GM23338 (cell line): ENCODE measurements at regions not wholly inside any gene's neighbourhood (a gene's known extent, or its start where the extent isn't known, plus 50 kb on each side); places are given as distances from the start of the nearest gene placed in this dataset.

Experiments used
- ATAC-seq: fragments of 200-7000 bp; cut with Tn5 transposase; 3 replicates; pipeline ENCODE4 v1.9.1; 2020
- DNase-seq: peaks from one replicate; pipeline ENCODE4 v3.0.0-alpha.2; 2015; ENCODE audit warnings: low spot score
- H2AFZ ChIP-seq: fragments of 200-600 bp; sonication (generic); 2 replicates; pipeline ENCODE4 v1.8.0; 2016; ENCODE audit warnings: antibody characterized with exemption, mild to moderate bottlenecking, moderate library complexity
- H3F3A ChIP-seq: fragments of 200-600 bp; sonication (generic); replicated peaks from 2 replicates; pipeline ENCODE4 v1.8.0; 2017; ENCODE audit warnings: antibody characterized with exemption, mixed run types, low read depth
- H3K27ac ChIP-seq: fragments of 200-600 bp; sonication (generic); 2 replicates; pipeline ENCODE4 v1.6.1; 2016; ENCODE audit warnings: low read depth
- H3K27me3 ChIP-seq: fragments of 200-600 bp; sonication (generic); 2 replicates; pipeline ENCODE4 v1.8.0; 2016; ENCODE audit warnings: mild to moderate bottlenecking, mixed run types, moderate library complexity; ENCODE audit not compliant: insufficient read depth
- H3K36me3 ChIP-seq: fragments of 200-600 bp; sonication (generic); 2 replicates; pipeline ENCODE4 v1.8.0; 2016; ENCODE audit warnings: mild to moderate bottlenecking; ENCODE audit not compliant: insufficient read depth
- H3K4me1 ChIP-seq: fragments of 200-600 bp; sonication (generic); 2 replicates; pipeline ENCODE4 v1.8.0; 2016; ENCODE audit warnings: mild to moderate bottlenecking, moderate library complexity; ENCODE audit not compliant: insufficient read depth
- H3K4me2 ChIP-seq: fragments of 200-600 bp; sonication (generic); 2 replicates; pipeline ENCODE4 v1.7.1; 2017; ENCODE audit warnings: mixed run types
- H3K4me3 ChIP-seq: fragments of 200-600 bp; sonication (generic); 2 replicates; pipeline ENCODE4 v1.6.1; 2016; ENCODE audit warnings: mixed run types
- H3K79me2 ChIP-seq: fragments of 200-600 bp; sonication (generic); replicated peaks from 2 replicates; pipeline ENCODE4 v1.8.0; 2017; ENCODE audit warnings: mild to moderate bottlenecking; ENCODE audit not compliant: insufficient read depth
- H3K9me2 ChIP-seq: fragments of 200-600 bp; sonication (generic); 2 replicates; pipeline ENCODE4 v1.8.0; 2017; ENCODE audit not compliant: insufficient read depth
- H4K20me1 ChIP-seq: fragments of 200-600 bp; sonication (generic); replicated peaks from 2 replicates; pipeline ENCODE4 v1.8.0; 2017; ENCODE audit warnings: mild to moderate bottlenecking; ENCODE audit not compliant: insufficient read depth
- H3K27ac Mint-ChIP-seq: 2 replicates; pipeline ENCODE4 v1.8.0; 2020; ENCODE audit warnings: inconsistent platforms, mild to moderate bottlenecking, moderate library complexity, mixed read lengths
- H3K27me3 Mint-ChIP-seq: 3 replicates; pipeline ENCODE4 v1.8.0; 2022; ENCODE audit warnings: low read depth, mild to moderate bottlenecking, moderate library complexity, mixed read lengths, inconsistent platforms; ENCODE audit not compliant: insufficient read depth, poor library complexity
- H3K36me3 Mint-ChIP-seq: 3 replicates; pipeline ENCODE4 v1.8.0; 2021; ENCODE audit warnings: low read depth, mild to moderate bottlenecking, inconsistent platforms, moderate library complexity, mixed read lengths
- H3K4me1 Mint-ChIP-seq: 3 replicates; pipeline ENCODE4 v1.8.0; 2020; ENCODE audit warnings: mild to moderate bottlenecking, inconsistent platforms, mixed read lengths
- H3K4me3 Mint-ChIP-seq: 3 replicates; pipeline ENCODE4 v1.8.0; 2021; ENCODE audit warnings: moderate library complexity, mild to moderate bottlenecking, inconsistent platforms, mixed read lengths
- H3K9me3 Mint-ChIP-seq: 3 replicates; pipeline ENCODE4 v1.8.0; 2020; ENCODE audit warnings: moderate library complexity, mild to moderate bottlenecking, inconsistent platforms, mixed read lengths
- CREB1 ChIP-seq: fragments of 250-450 bp; sonication (Bioruptor Pico); IDR thresholded peaks from 2 replicates; pipeline ENCODE4 v1.5.0; 2020; ENCODE audit warnings: low read depth, mild to moderate bottlenecking, moderate library complexity
- EZH2 ChIP-seq: fragments of 200-600 bp; sonication (generic); IDR thresholded peaks from one replicate; pipeline ENCODE4 v1.8.0; 2017; ENCODE audit warnings: antibody characterized with exemption, mild to moderate bottlenecking, low read depth; ENCODE audit not compliant: unreplicated experiment
- EZH2phosphoT487 ChIP-seq: fragments of 200-600 bp; sonication (generic); IDR thresholded peaks from one replicate; pipeline ENCODE4 v1.8.1; 2018; ENCODE audit warnings: antibody characterized with exemption; ENCODE audit not compliant: unreplicated experiment
- JUNB ChIP-seq: IDR thresholded peaks from one replicate; pipeline ENCODE4 v1.6.1; 2016; ENCODE audit warnings: antibody characterized with exemption; ENCODE audit not compliant: unreplicated experiment
- NANOG ChIP-seq: IDR thresholded peaks from 2 replicates; pipeline ENCODE4 v1.6.1; 2016; ENCODE audit warnings: antibody characterized with exemption, borderline replicate concordance
- POLR2AphosphoS5 ChIP-seq: IDR thresholded peaks from 2 replicates; pipeline ENCODE4 v1.6.1; 2016; ENCODE audit warnings: antibody characterized with exemption, low read depth
- STAT1 ChIP-seq: IDR thresholded peaks from one replicate; pipeline ENCODE4 v1.6.1; 2016; ENCODE audit warnings: antibody characterized with exemption; ENCODE audit not compliant: unreplicated experiment
- ZNF114 ChIP-seq: fragments of 250-450 bp; sonication (Bioruptor Pico); IDR thresholded peaks from 2 replicates; pipeline ENCODE4 v1.5.0; 2020; ENCODE audit warnings: mild to moderate bottlenecking, moderate library complexity
- ZNF331 ChIP-seq: fragments of 250-450 bp; sonication (Bioruptor Pico); IDR thresholded peaks from 2 replicates; pipeline ENCODE4 v1.5.0; 2020; ENCODE audit warnings: low read depth, mild to moderate bottlenecking, moderate library complexity
- TF ChIP-seq, protein P1 (sequence below): IDR thresholded peaks from 2 replicates; pipeline ENCODE4 v1.6.1; 2016; ENCODE audit warnings: antibody characterized with exemption
- TF ChIP-seq, protein P2 (sequence below): IDR thresholded peaks from one replicate; pipeline ENCODE4 v1.6.1; 2018; ENCODE audit warnings: antibody characterized with exemption; ENCODE audit not compliant: unreplicated experiment
- TF ChIP-seq, protein P3 (sequence below): fragments of 250-450 bp; sonication (Bioruptor Pico); IDR thresholded peaks from 2 replicates; pipeline ENCODE4 v1.5.0; 2020; ENCODE audit warnings: mild to moderate bottlenecking, moderate library complexity
- TF ChIP-seq, protein P4 (sequence below), 2 experiments: fragments of 200-600 bp in 1 of 2; sonication (generic) in 1 of 2; conservative IDR thresholded peaks; 2 replicates each; pipeline versions ENCODE4 v1.5.1 to v1.6.1; 2016 to 2017; ENCODE audit warnings: antibody characterized with exemption in 2 of 2, low read depth in 2 of 2, mild to moderate bottlenecking in 2 of 2, moderate library complexity in 1 of 2

DNA sequence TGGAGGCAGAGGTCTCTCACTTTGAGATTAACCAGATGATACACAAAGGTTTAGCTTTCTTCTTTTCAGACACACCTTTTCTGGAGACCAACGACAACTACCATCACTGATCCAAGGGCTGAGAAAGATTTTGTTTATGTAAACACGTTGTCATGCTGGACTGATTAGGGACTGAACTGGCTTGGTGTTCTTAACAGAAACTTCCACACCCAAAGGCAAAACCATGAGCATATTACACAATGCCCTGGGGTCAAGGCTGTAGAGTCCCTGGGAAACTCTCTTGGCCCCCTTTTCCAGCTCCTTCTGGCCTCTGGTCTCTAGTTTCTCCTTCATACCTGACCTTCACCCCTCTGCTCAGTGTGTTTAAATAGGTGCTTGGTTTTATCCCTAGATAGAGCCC is 447.0 kb upstream of the TCF4 start:
- H3K9me2 ChIP-seq = peaks cover 13% of the 10 kb centered on the region; the same call in 1 of the 2 replicates
- DNase-seq = no peak
- TF ChIP-seq, protein P1, sequence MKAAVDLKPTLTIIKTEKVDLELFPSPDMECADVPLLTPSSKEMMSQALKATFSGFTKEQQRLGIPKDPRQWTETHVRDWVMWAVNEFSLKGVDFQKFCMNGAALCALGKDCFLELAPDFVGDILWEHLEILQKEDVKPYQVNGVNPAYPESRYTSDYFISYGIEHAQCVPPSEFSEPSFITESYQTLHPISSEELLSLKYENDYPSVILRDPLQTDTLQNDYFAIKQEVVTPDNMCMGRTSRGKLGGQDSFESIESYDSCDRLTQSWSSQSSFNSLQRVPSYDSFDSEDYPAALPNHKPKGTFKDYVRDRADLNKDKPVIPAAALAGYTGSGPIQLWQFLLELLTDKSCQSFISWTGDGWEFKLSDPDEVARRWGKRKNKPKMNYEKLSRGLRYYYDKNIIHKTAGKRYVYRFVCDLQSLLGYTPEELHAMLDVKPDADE = no peak
- TF ChIP-seq EZH2 (no peak), CREB1 (CRISPR knock-in tag) (no peak), JUNB (no peak), ZNF331 (CRISPR knock-in tag) (no peak), ZNF114 (CRISPR knock-in tag) (no peak), STAT1 (no peak), POLR2AphosphoS5 (no peak), EZH2phosphoT487 (no peak), NANOG (no peak)
- TF ChIP-seq, protein P2, sequence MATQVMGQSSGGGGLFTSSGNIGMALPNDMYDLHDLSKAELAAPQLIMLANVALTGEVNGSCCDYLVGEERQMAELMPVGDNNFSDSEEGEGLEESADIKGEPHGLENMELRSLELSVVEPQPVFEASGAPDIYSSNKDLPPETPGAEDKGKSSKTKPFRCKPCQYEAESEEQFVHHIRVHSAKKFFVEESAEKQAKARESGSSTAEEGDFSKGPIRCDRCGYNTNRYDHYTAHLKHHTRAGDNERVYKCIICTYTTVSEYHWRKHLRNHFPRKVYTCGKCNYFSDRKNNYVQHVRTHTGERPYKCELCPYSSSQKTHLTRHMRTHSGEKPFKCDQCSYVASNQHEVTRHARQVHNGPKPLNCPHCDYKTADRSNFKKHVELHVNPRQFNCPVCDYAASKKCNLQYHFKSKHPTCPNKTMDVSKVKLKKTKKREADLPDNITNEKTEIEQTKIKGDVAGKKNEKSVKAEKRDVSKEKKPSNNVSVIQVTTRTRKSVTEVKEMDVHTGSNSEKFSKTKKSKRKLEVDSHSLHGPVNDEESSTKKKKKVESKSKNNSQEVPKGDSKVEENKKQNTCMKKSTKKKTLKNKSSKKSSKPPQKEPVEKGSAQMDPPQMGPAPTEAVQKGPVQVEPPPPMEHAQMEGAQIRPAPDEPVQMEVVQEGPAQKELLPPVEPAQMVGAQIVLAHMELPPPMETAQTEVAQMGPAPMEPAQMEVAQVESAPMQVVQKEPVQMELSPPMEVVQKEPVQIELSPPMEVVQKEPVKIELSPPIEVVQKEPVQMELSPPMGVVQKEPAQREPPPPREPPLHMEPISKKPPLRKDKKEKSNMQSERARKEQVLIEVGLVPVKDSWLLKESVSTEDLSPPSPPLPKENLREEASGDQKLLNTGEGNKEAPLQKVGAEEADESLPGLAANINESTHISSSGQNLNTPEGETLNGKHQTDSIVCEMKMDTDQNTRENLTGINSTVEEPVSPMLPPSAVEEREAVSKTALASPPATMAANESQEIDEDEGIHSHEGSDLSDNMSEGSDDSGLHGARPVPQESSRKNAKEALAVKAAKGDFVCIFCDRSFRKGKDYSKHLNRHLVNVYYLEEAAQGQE = no peak
- TF ChIP-seq, protein P3, sequence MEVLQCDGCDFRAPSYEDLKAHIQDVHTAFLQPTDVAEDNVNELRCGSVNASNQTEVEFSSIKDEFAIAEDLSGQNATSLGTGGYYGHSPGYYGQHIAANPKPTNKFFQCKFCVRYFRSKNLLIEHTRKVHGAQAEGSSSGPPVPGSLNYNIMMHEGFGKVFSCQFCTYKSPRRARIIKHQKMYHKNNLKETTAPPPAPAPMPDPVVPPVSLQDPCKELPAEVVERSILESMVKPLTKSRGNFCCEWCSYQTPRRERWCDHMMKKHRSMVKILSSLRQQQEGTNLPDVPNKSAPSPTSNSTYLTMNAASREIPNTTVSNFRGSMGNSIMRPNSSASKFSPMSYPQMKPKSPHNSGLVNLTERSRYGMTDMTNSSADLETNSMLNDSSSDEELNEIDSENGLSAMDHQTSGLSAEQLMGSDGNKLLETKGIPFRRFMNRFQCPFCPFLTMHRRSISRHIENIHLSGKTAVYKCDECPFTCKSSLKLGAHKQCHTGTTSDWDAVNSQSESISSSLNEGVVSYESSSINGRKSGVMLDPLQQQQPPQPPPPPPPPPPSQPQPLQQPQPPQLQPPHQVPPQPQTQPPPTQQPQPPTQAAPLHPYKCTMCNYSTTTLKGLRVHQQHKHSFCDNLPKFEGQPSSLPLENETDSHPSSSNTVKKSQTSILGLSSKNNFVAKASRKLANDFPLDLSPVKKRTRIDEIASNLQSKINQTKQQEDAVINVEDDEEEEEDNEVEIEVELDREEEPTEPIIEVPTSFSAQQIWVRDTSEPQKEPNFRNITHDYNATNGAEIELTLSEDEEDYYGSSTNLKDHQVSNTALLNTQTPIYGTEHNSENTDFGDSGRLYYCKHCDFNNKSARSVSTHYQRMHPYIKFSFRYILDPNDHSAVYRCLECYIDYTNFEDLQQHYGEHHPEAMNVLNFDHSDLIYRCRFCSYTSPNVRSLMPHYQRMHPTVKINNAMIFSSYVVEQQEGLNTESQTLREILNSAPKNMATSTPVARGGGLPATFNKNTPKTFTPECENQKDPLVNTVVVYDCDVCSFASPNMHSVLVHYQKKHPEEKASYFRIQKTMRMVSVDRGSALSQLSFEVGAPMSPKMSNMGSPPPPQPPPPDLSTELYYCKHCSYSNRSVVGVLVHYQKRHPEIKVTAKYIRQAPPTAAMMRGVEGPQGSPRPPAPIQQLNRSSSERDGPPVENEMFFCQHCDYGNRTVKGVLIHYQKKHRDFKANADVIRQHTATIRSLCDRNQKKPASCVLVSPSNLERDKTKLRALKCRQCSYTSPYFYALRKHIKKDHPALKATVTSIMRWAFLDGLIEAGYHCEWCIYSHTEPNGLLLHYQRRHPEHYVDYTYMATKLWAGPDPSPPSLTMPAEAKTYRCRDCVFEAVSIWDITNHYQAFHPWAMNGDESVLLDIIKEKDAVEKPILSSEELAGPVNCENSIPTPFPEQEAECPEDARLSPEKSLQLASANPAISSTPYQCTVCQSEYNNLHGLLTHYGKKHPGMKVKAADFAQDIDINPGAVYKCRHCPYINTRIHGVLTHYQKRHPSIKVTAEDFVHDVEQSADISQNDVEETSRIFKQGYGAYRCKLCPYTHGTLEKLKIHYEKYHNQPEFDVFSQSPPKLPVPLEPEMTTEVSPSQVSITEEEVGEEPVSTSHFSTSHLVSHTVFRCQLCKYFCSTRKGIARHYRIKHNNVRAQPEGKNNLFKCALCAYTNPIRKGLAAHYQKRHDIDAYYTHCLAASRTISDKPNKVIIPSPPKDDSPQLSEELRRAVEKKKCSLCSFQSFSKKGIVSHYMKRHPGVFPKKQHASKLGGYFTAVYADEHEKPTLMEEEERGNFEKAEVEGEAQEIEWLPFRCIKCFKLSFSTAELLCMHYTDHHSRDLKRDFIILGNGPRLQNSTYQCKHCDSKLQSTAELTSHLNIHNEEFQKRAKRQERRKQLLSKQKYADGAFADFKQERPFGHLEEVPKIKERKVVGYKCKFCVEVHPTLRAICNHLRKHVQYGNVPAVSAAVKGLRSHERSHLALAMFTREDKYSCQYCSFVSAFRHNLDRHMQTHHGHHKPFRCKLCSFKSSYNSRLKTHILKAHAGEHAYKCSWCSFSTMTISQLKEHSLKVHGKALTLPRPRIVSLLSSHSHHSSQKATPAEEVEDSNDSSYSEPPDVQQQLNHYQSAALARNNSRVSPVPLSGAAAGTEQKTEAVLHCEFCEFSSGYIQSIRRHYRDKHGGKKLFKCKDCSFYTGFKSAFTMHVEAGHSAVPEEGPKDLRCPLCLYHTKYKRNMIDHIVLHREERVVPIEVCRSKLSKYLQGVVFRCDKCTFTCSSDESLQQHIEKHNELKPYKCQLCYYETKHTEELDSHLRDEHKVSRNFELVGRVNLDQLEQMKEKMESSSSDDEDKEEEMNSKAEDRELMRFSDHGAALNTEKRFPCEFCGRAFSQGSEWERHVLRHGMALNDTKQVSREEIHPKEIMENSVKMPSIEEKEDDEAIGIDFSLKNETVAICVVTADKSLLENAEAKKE (CRISPR knock-in tag) = no peak
- TF ChIP-seq, protein P4, sequence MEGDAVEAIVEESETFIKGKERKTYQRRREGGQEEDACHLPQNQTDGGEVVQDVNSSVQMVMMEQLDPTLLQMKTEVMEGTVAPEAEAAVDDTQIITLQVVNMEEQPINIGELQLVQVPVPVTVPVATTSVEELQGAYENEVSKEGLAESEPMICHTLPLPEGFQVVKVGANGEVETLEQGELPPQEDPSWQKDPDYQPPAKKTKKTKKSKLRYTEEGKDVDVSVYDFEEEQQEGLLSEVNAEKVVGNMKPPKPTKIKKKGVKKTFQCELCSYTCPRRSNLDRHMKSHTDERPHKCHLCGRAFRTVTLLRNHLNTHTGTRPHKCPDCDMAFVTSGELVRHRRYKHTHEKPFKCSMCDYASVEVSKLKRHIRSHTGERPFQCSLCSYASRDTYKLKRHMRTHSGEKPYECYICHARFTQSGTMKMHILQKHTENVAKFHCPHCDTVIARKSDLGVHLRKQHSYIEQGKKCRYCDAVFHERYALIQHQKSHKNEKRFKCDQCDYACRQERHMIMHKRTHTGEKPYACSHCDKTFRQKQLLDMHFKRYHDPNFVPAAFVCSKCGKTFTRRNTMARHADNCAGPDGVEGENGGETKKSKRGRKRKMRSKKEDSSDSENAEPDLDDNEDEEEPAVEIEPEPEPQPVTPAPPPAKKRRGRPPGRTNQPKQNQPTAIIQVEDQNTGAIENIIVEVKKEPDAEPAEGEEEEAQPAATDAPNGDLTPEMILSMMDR (conservative IDR thresholded peaks at IDR 0.05; ENCODE audit: low read depth in 2 of 2) = no peak
- H3K4me2 ChIP-seq = no peak overlapping the region
- peaks cover 13% of the 10 kb centered on the region for H3K36me3 Mint-ChIP-seq
- no peaks in the 10 kb centered on the region for H4K20me1 ChIP-seq
- H3K27ac ChIP-seq = no peak overlapping the region
- H3K4me3 ChIP-seq = no peak overlapping the region
- H3K4me3 Mint-ChIP-seq = no peak overlapping the region
- no peaks in the 10 kb centered on the region for H3K27me3 ChIP-seq
- H3K79me2 ChIP-seq = no peaks in the 10 kb centered on the region
- H3K9me3 Mint-ChIP-seq = peaks cover 21% of the 10 kb centered on the region
- no peak for ATAC-seq
- no peak overlapping the region for H3K27ac Mint-ChIP-seq
- H3K4me1 ChIP-seq = peaks cover 11% of the 10 kb centered on the region
- no peak overlapping the region for H2AFZ ChIP-seq
- H3F3A ChIP-seq = no peaks in the 10 kb centered on the region
- peaks cover 6% of the 10 kb centered on the region; the same call in 2 of the 3 replicates for H3K4me1 Mint-ChIP-seq
- H3K27me3 Mint-ChIP-seq = no peaks in the 10 kb centered on the region
- no peaks in the 10 kb centered on the region for H3K36me3 ChIP-seq
